SK-N-SH treated with all-trans-retinoic acid at 6 μM for 48 hours (cell line): ENCODE measurements at regions not wholly inside any gene's neighbourhood (a gene's known extent, or its start where the extent isn't known, plus 50 kb on each side); places are given as distances from the start of the nearest gene placed in this dataset.

Experiments
- ATAC-seq: fragments of 200-7000 bp; cut with Tn5 transposase; 3 replicates; pipeline ENCODE4 v1.9.1; 2020; ENCODE audit warnings: mild to moderate bottlenecking, moderate library complexity
- BACH2 ChIP-seq: fragments of 250-450 bp; sonication (Bioruptor Pico); IDR thresholded peaks from 2 replicates; pipeline ENCODE4 v1.9.0; 2021; ENCODE audit warnings: mild to moderate bottlenecking, borderline replicate concordance
- ESRRG ChIP-seq: fragments of 250-450 bp; sonication (Bioruptor Pico); IDR thresholded peaks from 2 replicates; pipeline ENCODE4 v1.6.1; 2021; ENCODE audit warnings: mild to moderate bottlenecking
- GLIS3 ChIP-seq: fragments of 250-450 bp; sonication (Bioruptor Pico); IDR thresholded peaks from 2 replicates; pipeline ENCODE4 v1.5.0; 2020; ENCODE audit warnings: mild to moderate bottlenecking, moderate library complexity
- ISL1 ChIP-seq: fragments of 250-450 bp; sonication (Bioruptor Pico); IDR thresholded peaks from 2 replicates; pipeline ENCODE4 v2.1.2; 2022; ENCODE audit warnings: mild to moderate bottlenecking, moderate library complexity
- OSR1 ChIP-seq: fragments of 250-450 bp; sonication (Bioruptor Pico); IDR thresholded peaks from 2 replicates; pipeline ENCODE4 v1.8.0; 2022; ENCODE audit warnings: moderate library complexity, mild to moderate bottlenecking, inconsistent platforms
- PPARA ChIP-seq: fragments of 250-450 bp; sonication (Bioruptor Pico); IDR thresholded peaks from 2 replicates; pipeline ENCODE4 v1.5.0; 2020; ENCODE audit warnings: mild to moderate bottlenecking, borderline replicate concordance
- RARB ChIP-seq: fragments of 250-450 bp; sonication (Bioruptor Pico); IDR thresholded peaks from 2 replicates; pipeline ENCODE4 v1.8.0; 2021; ENCODE audit warnings: mild to moderate bottlenecking, moderate library complexity
- SNAI2 ChIP-seq: fragments of 250-450 bp; sonication (Bioruptor Pico); IDR thresholded peaks from 2 replicates; pipeline ENCODE4 v1.5.0; 2020; ENCODE audit warnings: mild to moderate bottlenecking, moderate library complexity
- TCF4 ChIP-seq: fragments of 250-450 bp; sonication (Bioruptor Pico); IDR thresholded peaks from 2 replicates; pipeline ENCODE4 v1.8.0; 2021; ENCODE audit warnings: mild to moderate bottlenecking, moderate library complexity, borderline replicate concordance
- TOX ChIP-seq: fragments of 250-450 bp; sonication (Bioruptor Pico); IDR thresholded peaks from 2 replicates; pipeline ENCODE4 v1.8.0; 2021; ENCODE audit warnings: mild to moderate bottlenecking, moderate library complexity, borderline replicate concordance
- ZC3H10 ChIP-seq: fragments of 250-450 bp; sonication (Bioruptor Pico); IDR thresholded peaks from 2 replicates; pipeline ENCODE4 v1.5.1; 2021; ENCODE audit warnings: mild to moderate bottlenecking, moderate library complexity
- ZFP3 ChIP-seq: fragments of 250-450 bp; sonication (Bioruptor Pico); IDR thresholded peaks from 2 replicates; pipeline ENCODE4 v1.5.0; 2020; ENCODE audit warnings: mild to moderate bottlenecking, moderate library complexity
- ZFP30 ChIP-seq: fragments of 450-650 bp; formaldehyde crosslinking; IDR thresholded peaks from 2 replicates; pipeline ENCODE4 v1.5.0; 2022; ENCODE audit warnings: mild to moderate bottlenecking, moderate library complexity
- ZNF565 ChIP-seq: fragments of 450-650 bp; formaldehyde crosslinking; conservative IDR thresholded peaks from 2 replicates; pipeline ENCODE4 v1.5.0; 2020; ENCODE audit warnings: low read depth, mild to moderate bottlenecking, moderate library complexity
- ZNF70 ChIP-seq: fragments of 450-650 bp; formaldehyde crosslinking; IDR thresholded peaks from 2 replicates; pipeline ENCODE4 v1.5.0; 2020; ENCODE audit warnings: mild to moderate bottlenecking, moderate library complexity
- ZNF8 ChIP-seq: fragments of 450-650 bp; formaldehyde crosslinking; IDR thresholded peaks from 2 replicates; pipeline ENCODE4 v1.5.0; 2020; ENCODE audit warnings: mild to moderate bottlenecking, moderate library complexity
- TF ChIP-seq, protein P1 (sequence below): fragments of 250-450 bp; sonication (Bioruptor Pico); IDR thresholded peaks from 2 replicates; pipeline ENCODE4 v1.5.1; 2021; ENCODE audit warnings: mild to moderate bottlenecking, moderate library complexity
- TF ChIP-seq, protein P2 (sequence below): fragments of 250-450 bp; sonication (Bioruptor Pico); IDR thresholded peaks from 2 replicates; pipeline ENCODE4 v1.8.0; 2021; ENCODE audit warnings: low read depth, mild to moderate bottlenecking, moderate library complexity, borderline replicate concordance
- TF ChIP-seq, protein P3 (sequence below): fragments of 250-450 bp; sonication (Bioruptor Pico); IDR thresholded peaks from 2 replicates; pipeline ENCODE4 v1.5.1; 2020; ENCODE audit warnings: low read depth, mild to moderate bottlenecking, moderate library complexity
- TF ChIP-seq, protein P4 (sequence below): fragments of 250-450 bp; sonication (Bioruptor Pico); IDR thresholded peaks from 2 replicates; pipeline ENCODE4 v1.5.0; 2020; ENCODE audit warnings: mild to moderate bottlenecking, moderate library complexity
- TF ChIP-seq, protein P5 (sequence below): fragments of 250-450 bp; sonication (Bioruptor Pico); IDR thresholded peaks from 2 replicates; pipeline ENCODE4 v1.8.0; 2020; ENCODE audit warnings: mild to moderate bottlenecking, moderate library complexity, borderline replicate concordance

DNA sequence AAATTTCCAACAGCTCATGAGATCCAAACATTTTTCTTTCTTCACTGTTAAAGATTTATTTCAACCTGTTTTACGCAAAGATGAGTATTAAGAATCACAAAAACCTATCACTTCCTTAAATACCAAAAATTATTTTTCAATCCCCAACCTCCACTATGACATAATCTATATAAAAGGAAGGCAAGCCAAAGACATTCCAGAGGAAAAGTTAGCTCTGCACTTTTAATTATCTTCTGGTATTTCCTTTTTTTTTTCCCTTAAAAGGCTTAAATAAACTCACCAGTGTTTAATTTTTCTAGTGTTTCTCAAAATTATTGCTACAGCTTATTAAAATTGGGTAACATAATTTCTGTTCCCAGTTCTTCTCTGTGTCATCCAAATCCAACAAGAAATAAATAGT lies 75.9 kb downstream of the BMP4 start:
- ATAC-seq: no peak
- TF ChIP-seq, protein P1, sequence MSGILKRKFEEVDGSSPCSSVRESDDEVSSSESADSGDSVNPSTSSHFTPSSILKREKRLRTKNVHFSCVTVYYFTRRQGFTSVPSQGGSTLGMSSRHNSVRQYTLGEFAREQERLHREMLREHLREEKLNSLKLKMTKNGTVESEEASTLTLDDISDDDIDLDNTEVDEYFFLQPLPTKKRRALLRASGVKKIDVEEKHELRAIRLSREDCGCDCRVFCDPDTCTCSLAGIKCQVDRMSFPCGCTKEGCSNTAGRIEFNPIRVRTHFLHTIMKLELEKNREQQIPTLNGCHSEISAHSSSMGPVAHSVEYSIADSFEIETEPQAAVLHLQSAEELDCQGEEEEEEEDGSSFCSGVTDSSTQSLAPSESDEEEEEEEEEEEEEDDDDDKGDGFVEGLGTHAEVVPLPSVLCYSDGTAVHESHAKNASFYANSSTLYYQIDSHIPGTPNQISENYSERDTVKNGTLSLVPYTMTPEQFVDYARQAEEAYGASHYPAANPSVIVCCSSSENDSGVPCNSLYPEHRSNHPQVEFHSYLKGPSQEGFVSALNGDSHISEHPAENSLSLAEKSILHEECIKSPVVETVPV (CRISPR knock-in tag): no peak
- TF ChIP-seq, protein P2, sequence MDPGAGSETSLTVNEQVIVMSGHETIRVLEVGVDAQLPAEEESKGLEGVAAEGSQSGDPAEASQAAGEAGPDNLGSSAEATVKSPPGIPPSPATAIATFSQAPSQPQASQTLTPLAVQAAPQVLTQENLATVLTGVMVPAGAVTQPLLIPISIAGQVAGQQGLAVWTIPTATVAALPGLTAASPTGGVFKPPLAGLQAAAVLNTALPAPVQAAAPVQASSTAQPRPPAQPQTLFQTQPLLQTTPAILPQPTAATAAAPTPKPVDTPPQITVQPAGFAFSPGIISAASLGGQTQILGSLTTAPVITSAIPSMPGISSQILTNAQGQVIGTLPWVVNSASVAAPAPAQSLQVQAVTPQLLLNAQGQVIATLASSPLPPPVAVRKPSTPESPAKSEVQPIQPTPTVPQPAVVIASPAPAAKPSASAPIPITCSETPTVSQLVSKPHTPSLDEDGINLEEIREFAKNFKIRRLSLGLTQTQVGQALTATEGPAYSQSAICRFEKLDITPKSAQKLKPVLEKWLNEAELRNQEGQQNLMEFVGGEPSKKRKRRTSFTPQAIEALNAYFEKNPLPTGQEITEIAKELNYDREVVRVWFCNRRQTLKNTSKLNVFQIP (CRISPR knock-in tag): no peak
- TF ChIP-seq ZC3H10: no peak
- TF ChIP-seq PPARA (CRISPR knock-in tag): no peak
- TF ChIP-seq ZFP3: no peak
- no peak for TF ChIP-seq ZNF70 (CRISPR knock-in tag)
- TF ChIP-seq ZNF8: no peak
- TF ChIP-seq ZFP30 (CRISPR knock-in tag): no peak

DNA sequence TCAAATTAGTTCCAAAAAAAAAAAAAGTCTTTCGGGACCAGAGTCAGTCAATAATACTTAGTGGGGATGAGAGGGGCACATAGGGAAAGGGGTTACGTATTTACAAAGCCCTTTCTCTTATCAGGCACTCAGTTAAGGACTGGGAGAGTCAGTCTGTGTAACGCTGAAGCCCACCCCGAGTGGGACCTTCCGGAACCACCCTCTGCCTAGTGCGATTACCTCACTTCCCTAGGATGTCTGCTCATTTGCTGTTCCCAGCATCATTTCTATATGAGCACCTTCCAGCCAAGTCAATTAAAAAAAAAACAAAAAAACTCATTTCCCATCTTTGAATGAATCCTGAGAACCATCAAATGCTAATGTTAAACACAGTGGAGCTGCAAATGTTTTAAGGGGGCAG lies 76.9 kb downstream of the BMP4 start:
- no peak for ATAC-seq
- TF ChIP-seq ZC3H10 (no peak), RARB (CRISPR knock-in tag) (no peak), BACH2 (no peak), TOX (no peak), ZNF70 (CRISPR knock-in tag) (no peak), TCF4 (CRISPR knock-in tag) (no peak), ISL1 (CRISPR knock-in tag) (no peak), PPARA (CRISPR knock-in tag) (no peak)
- TF ChIP-seq, protein P1 (CRISPR knock-in tag): no peak
- TF ChIP-seq, protein P3, sequence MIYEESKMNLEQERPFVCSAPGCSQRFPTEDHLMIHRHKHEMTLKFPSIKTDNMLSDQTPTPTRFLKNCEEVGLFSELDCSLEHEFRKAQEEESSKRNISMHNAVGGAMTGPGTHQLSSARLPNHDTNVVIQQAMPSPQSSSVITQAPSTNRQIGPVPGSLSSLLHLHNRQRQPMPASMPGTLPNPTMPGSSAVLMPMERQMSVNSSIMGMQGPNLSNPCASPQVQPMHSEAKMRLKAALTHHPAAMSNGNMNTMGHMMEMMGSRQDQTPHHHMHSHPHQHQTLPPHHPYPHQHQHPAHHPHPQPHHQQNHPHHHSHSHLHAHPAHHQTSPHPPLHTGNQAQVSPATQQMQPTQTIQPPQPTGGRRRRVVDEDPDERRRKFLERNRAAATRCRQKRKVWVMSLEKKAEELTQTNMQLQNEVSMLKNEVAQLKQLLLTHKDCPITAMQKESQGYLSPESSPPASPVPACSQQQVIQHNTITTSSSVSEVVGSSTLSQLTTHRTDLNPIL (CRISPR knock-in tag): no peak

DNA sequence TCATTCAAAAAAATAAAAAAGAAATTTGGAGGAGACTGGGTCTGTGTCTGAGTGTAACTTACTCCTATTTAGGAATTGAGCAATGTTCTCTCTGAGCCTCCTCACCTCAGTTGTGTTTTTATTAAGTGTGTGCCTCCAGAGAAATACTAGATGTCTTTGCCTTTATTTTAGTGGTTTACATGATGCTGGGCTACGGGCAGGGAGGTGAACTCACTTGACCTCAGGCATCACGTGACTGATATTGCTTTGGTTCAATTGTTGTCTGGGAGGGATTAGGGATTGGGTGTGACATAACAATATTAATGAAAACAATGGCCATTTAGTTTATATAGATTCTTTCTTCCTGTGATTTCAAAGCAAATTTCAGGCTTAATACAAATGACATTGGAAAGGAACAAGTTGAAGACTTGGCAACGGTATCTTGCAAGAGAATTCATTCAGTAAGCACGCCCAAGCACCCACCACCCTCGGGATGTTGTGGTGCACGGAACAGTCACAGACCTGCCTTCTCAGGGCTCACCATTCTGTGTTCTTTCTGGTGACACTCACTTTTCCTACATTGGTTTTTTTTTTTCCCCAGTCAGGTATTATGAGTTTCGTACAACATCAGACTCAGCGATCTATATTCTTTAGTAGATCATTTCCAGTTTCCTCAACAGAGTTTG lies 77.5 kb downstream of the BMP4 start:
- no peak for TF ChIP-seq TOX
- no peak for TF ChIP-seq OSR1 (CRISPR knock-in tag)
- no peak for TF ChIP-seq BACH2
- TF ChIP-seq ZNF70 (CRISPR knock-in tag): no peak
- TF ChIP-seq, protein P1 (CRISPR knock-in tag): no peak
- TF ChIP-seq, protein P4, sequence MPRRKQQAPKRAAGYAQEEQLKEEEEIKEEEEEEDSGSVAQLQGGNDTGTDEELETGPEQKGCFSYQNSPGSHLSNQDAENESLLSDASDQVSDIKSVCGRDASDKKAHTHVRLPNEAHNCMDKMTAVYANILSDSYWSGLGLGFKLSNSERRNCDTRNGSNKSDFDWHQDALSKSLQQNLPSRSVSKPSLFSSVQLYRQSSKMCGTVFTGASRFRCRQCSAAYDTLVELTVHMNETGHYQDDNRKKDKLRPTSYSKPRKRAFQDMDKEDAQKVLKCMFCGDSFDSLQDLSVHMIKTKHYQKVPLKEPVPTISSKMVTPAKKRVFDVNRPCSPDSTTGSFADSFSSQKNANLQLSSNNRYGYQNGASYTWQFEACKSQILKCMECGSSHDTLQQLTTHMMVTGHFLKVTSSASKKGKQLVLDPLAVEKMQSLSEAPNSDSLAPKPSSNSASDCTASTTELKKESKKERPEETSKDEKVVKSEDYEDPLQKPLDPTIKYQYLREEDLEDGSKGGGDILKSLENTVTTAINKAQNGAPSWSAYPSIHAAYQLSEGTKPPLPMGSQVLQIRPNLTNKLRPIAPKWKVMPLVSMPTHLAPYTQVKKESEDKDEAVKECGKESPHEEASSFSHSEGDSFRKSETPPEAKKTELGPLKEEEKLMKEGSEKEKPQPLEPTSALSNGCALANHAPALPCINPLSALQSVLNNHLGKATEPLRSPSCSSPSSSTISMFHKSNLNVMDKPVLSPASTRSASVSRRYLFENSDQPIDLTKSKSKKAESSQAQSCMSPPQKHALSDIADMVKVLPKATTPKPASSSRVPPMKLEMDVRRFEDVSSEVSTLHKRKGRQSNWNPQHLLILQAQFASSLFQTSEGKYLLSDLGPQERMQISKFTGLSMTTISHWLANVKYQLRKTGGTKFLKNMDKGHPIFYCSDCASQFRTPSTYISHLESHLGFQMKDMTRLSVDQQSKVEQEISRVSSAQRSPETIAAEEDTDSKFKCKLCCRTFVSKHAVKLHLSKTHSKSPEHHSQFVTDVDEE (CRISPR knock-in tag): no peak
- no peak for TF ChIP-seq ZFP3
- no peak for TF ChIP-seq ZFP30 (CRISPR knock-in tag)
- TF ChIP-seq ESRRG (CRISPR knock-in tag): no peak
- TF ChIP-seq, protein P3 (CRISPR knock-in tag): no peak
- TF ChIP-seq SNAI2 (CRISPR knock-in tag): no peak
- TF ChIP-seq, protein P2 (CRISPR knock-in tag): no peak
- TF ChIP-seq, protein P5, sequence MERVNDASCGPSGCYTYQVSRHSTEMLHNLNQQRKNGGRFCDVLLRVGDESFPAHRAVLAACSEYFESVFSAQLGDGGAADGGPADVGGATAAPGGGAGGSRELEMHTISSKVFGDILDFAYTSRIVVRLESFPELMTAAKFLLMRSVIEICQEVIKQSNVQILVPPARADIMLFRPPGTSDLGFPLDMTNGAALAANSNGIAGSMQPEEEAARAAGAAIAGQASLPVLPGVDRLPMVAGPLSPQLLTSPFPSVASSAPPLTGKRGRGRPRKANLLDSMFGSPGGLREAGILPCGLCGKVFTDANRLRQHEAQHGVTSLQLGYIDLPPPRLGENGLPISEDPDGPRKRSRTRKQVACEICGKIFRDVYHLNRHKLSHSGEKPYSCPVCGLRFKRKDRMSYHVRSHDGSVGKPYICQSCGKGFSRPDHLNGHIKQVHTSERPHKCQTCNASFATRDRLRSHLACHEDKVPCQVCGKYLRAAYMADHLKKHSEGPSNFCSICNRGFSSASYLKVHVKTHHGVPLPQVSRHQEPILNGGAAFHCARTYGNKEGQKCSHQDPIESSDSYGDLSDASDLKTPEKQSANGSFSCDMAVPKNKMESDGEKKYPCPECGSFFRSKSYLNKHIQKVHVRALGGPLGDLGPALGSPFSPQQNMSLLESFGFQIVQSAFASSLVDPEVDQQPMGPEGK (CRISPR knock-in tag): no peak
- TF ChIP-seq PPARA (CRISPR knock-in tag): no peak
- TF ChIP-seq ZNF565: no peak
- no peak for TF ChIP-seq GLIS3 (CRISPR knock-in tag)
- no peak for ATAC-seq
